NCI-H2196 (cell line): ENCODE measurements at regions not wholly inside any gene's neighbourhood (a gene's known extent, or its start where the extent isn't known, plus 50 kb on each side); places are given as distances from the start of the nearest gene placed in this dataset.
"Not testable (repeated sequence)": the region's sequence is repeated elsewhere in the genome, so short reads cannot be mapped to it uniquely, and the experiment has no call there.

Source experiments
- DNase-seq: peaks from one replicate; lab custom pipeline; 2025; ENCODE audit not compliant: unreplicated experiment; lab: John Stamatoyannopoulos, UW

DNA sequence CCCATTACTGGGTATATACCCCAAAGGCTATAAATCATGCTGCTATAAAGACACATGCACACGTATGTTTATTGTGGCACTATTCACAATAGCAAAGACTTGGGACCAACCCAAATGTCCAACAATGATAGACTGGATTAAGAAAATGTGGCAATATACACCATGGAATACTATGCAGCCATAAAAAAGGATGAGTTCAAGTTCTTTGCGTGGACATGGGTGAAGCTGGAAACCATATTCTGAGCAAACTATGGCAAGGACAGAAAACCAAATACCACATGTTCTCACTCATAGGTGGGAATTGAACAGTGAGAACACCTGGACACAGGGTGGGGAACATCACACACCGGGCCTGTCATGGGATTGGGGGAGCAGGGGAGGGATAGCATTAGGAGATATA is 54.4 kb upstream of the MUCL1 start:
- not testable (repeated sequence) for DNase-seq

DNA sequence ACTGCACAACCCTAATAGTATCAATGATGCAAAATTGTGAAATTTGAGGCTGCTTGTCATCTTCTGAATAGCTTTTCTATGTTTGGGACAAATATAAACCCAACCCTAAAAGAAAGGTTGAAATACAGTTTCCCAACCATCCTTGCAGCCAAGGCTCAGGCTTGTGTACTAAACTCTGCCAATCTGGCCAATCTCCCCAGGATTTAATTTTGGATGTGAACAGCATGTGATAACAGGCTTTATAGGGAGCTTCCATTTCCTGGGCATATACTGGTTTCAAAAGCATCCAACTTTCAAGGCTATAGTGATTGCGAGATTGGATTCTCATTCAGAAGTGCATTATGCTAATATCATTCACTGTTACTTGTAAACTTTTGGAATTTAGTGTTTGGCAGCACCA is 55.7 kb upstream of the MUCL1 start:
- DNase-seq, result no peak

DNA sequence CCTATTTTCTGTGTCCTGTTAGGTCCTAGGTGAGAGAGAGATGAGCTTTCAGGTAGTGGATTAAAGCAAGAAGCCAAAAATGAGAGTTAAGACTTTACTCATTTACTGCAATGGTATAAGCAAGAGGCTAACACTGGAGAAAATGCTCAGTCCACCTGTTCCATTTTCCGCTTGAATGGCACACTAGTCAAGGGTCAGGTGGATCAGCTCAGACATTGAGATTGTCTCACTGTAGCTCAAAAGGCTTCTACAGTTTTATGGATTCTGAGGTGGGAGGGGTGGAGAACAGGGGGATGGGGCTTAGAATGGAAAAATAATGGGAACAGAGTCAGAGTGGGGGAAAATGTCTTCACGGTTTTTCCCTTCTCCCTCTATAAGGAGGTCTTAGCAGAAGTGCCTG is 57.3 kb upstream of the MUCL1 start:
- DNase-seq, result no peak

DNA sequence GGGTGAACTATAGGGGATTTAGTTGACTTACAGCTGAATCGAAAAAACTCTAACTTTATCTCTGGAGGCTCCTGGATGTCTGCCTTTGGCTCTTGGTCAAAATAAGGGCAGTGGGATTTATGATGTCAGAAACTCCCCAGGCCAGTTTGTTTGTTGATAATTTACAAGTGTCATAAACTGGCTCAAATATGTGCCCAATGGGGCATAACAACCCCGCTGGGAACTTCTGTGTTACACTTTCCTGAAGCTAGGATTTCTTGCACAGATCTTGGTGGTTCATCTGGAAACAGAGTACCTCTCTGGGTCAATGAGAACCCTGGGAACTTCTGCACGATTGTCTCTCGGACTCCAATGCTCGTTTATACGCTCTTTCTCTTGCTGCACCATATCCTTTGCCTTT is 58.7 kb upstream of the MUCL1 start:
- no peak for DNase-seq

DNA sequence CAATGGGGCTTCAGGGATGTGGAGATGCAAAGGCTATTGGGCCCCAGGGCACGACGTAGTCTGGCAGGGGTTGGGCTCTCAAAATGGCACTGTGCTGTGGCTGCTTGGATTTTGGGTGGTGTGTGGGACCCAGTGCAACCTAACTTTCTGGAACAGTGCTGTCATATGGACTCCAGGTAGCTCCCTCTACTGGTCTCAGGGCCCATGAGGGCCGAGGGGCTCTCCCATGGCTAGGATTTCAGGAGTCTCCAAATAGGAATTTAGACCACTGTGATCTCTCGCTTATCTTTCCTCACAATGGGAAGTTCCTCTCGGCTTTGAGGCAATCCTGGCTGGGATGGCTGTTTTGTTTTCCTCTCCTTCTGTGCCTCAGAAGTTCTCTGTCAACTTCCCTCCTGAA is 68.2 kb upstream of the MUCL1 start:
- no peak for DNase-seq

DNA sequence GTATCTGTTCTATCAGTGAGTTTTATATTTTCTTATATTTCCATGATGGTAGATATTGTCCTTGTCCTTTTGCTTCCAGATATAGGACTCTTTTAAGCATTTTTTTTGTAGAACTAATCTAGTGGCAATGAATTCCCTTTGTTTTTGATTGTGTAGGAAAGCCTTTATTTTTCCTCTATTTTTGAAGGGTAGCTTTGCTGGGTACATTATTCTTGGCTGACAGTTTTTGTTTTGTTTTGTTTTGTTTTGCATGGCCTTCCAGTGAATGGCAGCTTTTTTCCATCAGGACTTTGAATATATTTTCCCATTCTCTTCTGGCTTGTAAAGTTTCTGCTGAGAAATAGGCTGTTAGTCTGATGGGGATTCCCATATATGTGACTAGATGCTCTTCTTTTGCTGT is 70.2 kb upstream of the MUCL1 start:
- DNase-seq, result no peak

DNA sequence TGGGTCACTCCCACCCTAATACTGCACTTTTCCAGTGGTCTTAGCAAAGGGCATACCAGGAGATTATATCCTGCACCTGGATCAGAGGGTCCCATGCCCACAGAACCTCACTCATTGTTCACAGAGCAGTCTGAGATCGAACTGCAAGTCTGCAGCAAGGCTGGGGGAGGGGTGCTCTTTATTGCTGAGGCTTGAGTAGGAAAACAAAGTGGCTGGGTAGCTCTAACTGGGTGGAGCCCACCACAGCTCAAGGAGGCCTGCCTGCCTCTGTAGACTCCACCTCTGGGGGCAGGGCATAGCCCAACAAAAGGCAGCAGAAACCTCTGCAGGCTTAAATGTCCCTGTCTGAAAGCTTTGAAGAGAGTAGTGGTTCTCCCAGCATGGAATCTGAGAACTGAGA is 77.3 kb upstream of the MUCL1 start:
- not testable (repeated sequence) for DNase-seq

DNA sequence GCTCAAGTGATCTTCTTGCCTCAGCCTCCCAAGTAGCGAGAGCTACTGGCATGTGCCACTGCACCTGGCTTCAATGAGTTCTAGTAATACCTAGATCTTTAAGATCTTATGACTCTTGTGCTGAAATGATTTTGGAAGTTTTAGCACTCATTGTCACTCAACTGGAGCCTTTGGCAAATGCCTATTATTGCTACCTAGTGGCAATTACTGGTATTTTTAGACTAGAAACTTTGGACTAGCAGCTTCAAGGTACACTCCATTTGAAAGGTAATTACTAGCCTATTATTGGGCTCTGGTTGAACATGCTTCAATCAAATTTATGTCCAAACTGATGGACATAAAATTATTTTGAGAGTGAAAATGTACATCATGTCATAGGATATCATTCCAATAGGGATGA is 80.7 kb upstream of the MUCL1 start:
- no peak for DNase-seq

DNA sequence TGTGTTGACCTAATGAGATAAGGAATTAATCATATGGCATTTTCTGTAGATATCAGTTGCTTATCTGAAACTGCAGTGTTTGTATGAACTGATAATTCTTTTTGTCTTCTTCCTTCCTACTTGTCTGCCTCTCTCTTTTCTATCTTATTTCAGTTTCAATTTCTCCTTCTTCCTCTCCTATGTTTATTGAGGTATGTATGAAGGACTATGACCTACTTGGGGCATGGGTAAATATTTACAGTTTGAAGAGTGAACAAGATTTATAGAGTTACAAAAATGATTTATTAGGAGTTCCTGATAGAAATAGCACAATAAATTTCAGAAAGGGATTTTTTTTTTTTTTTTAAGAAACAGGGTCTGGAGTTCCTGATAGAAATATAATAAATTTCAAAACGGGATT is 88.7 kb upstream of the MUCL1 start:
- no peak for DNase-seq

DNA sequence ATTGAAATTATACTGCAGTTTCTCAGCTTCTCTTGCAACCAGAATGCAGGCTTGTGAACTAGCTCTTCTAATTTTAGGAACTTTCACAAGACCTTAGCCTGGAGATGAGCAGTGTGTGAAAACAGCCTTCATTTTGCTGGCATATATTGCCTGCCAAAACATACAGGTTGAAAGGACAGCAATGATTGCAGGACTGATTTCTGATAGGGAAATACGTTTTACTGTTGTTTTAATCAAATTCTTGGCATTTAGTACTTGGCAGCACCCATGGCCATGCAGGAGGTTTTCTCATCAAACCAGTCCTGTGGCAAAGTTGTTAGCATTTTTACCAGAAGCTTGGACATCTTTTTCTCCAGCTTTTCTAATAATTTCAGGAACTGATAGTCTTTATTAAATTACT is 91.9 kb upstream of the MUCL1 start:
- no peak for DNase-seq

DNA sequence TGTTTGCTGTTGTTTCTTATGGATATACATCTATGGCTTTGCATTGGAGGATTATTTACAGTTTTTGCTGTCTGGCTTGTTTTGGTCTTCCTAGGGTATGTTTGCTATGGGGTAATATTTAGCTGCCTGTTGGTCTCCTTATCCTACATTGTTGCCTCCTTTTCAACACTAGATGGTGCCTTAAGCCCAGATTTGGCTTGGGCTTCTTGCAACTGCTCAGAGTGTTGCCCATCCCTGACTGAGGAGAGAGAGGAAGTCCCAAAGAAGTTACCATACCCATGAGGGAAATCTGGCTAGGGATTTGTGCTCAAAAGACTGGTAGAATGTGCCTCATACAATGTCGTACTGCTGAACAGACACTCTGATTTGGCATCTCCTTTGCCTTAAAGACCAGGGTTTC is 94.6 kb upstream of the MUCL1 start:
- peak; percentile 9 for DNase-seq

DNA sequence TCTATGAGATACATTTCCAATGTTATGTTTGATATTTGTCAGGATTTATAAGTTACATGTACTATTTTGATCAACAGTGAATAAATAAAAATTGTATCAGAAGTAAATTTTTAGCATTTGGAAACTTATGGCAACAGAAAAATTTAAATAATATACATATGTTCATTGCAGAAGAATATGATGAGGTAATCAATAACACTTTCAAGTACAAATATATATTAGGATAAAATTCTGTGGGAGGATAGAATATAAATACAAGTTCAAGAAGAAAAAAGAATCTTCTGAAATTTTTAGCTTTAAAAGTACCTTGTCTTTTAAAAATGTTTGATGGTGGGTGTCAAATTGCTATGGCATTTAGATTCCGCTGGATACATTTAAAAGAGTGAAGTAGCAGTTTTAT is 102.8 kb upstream of the MUCL1 start:
- DNase-seq, result no peak

DNA sequence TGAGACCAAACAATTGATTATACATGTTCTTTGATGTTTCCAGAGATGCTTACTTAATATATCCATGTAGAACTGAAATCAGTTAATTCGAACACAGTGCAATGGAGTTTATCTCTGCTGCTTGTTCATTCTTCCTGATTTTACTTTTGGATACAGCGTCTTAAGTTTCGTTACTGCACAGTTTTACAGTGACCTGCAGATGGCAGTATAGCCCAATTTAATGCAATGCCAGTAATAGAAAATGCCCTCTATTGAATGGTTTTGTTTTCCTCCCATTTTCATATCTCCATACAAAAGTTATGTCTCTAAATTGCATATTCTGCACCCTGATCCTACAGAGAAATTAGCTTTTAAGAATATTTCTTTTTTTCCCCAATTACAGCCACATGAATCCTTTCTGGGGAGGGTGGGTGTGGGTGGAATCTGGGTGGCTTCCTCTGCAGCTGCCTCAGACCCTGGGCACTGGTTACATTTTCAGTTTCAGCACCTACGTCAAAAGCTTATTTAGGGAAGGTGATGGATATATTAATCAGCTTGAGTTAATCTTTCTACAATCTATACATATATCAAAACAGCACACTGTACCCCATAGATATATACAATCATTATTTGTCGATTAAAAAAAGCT is 101.1 kb upstream of the DCD start:
- peak; percentile 54 for DNase-seq

DNA sequence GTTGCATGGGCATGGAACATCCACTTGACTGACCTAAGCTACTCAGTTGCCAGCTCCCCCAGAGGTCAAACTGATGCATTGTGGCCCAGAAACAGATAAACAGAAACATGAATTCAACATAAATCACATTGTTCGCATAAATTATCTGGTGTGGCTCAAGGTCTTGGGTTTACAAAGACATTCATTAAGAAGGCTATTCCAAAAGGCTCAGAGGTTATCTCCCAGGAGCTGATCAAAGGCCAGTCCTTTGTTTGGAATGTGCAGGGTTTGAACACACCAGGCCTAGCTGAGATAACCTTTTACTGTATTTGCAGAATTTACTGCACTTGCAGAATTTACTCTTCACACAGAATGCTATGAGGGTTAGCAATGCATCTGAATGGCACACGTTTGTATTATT is 96.4 kb upstream of the DCD start:
- DNase-seq, result no peak

DNA sequence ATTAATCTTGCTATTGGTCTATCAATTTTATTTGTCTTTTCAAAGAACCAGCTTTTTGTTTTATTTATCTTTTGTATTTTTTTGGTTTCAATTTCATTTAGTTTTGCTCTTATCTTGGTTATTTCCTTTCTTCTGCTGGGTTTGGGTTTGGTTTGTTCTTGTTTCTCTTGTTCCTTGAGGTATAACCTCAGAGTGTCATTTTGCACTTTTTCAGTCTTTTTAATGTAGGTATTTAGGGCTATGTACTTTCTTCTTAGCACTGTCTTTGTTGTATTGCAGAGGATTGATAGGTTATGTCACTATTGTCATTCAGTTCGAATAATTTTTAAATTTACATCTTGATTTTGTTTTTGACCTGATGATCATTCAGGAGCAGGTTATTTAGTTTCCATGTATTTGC is 92.7 kb upstream of the DCD start:
- DNase-seq, result no peak

DNA sequence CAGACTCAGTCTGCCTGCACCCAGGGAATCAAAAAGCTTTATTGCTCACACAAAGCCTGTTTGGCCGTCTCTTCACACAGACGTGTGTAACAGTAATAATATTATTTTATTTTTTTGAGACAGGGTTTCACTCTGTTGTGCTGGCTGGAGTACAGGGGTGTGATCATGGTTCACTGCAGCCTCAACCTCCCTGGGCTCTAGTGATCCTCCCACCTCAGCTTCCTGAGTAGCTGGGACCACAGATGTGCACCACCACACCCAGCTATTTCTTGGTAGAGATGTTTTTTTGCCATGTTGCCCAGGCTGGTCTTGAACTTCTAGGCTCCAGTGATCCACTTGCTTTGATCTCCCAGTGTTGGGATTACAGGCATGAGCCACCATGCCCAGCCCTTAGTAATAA is 88.4 kb upstream of the DCD start:
- DNase-seq, result no peak

DNA sequence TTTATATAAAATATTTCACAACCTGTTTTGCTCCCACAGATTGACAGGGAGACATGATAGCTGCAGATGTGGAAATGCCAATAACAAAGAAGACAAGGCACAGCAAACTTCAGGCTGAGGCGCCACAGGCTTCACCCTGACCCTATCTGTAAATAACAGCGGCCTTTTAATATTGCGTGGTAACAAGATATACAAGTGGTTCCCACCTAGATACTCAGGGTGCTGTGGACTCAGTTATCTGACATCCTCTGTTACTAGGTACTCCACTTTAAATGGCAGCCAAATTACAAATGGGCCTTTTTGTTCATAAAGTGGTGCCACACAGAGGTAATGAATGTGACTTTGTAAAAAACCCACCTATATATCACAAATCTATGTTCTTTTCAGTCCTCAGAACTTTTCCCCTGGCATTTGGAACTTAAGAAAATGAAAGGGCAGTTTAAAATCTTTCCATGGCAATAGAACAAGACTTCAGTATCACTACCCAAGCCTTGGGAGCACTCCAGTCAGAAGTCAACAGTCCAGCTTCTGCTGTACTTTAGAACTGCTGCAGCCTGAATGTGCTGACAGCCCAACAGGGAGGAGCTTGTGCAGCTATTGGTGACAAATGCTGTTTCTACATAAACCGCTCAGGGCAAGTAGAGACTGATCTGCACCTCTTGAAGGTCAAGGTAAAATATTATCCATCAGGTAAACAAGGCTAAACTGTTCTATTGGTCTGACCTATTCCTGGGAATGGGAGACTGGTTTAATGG is 86.2 kb upstream of the DCD start:
- DNase-seq, result no peak

DNA sequence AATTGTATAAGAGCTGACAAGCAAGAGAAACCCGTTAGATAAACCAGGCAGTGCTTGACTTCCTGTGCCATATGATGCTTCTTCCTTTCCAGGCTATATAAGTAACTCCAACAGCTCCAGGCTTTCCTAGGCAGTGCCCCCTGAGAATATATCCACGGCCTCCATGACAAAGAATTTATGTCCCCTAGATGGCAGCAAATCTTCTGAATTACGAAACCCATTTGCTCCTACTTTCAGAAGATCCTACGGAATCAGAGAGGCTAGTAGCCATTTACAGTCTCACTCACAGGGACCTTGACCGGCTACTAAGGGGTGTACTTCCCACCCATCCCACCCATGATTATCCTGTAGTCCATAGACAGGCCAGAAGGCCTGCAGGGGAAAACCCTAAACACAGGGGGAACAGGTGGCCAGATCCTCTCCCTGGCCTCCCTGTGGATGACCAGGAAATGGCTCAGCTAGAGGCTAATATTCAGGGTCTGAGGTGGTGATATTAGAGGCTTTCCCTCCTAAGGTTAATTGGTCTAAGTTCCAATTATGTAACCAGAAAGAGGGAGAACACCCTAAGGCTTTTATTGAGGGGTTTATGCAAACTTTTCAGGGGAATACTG is 77.2 kb upstream of the DCD start:
- no peak for DNase-seq

DNA sequence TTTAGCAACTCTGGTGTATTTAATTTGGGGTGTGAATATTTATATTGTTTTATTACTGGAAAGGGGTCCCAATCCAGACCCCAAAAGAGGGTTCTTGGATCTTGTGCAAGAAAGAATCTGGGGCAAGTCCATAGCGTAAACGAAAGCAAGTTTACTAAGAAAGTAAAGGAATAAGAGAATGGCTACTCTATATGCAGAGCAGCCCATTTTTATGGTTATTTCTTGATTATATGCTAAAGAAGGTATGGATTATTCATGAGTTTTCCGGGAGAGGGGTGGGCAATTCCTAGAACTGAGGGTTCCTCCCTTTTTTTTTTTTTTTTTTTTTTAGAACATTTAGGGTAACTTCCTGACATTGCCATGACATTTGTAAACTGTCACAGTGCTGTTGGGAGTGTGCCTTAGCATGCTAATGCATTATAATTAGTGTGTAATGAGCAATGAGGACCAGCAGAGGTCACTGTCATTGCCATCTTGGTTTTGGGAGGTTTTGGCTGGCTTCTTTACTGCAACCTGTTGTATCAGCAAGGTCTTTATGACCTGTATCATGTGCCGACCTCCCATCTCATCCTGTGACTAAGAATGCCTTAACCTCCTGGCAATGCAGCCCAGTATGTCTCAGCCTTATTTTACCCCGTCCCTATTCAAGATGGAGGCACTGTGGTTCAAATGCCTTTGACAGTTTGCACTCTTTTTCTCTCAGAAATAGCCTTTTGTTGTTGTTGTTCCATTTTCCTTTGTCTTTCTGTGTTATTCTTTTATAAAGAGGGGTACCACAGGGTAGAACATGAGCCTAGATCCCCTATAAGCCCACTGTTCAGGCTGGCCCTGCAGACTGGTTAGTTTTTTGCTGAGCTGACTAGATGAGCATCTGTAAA is 75.5 kb upstream of the DCD start:
- peak; percentile 31 for DNase-seq

DNA sequence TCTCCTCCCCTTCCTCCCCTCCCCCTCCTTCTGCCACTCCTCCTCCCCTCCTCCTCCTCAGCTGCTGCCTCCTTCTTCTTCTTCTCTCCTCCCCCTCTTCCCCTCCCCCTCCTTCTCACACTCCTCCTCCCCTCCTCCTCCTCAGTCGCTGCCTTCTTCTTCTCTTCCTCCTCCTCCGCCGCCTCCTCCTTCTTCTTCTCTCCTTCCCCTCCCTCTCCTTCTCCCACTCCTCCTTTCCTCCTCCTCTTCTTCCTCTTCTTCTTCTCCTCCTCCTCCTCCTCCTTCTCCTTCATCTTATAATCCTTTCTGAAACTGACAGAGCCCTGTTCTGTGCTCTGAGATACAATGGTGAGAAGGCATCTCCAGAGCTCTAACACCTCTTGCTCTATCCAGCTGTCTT is 73.1 kb upstream of the DCD start:
- DNase-seq, result no peak

DNA sequence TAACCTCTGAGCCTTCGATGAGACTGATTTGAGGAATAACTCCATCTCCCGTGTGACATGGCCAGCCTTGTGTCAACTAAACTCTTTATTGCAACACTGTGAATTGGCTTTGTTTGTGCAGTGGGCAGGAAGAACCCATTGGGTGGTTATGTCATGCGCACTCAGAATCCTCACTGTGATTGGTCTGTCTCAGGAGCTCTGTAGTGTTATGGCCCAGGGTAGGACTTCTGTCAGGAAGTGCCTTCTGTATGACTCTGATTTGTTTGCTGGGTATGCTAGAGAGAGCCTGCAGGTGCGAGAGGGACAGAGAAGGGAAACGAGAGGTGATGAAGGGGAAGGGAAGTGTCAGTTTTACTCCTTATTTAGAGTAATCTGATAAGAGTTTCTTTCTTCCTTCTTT is 71.5 kb upstream of the DCD start:
- DNase-seq, result no peak

DNA sequence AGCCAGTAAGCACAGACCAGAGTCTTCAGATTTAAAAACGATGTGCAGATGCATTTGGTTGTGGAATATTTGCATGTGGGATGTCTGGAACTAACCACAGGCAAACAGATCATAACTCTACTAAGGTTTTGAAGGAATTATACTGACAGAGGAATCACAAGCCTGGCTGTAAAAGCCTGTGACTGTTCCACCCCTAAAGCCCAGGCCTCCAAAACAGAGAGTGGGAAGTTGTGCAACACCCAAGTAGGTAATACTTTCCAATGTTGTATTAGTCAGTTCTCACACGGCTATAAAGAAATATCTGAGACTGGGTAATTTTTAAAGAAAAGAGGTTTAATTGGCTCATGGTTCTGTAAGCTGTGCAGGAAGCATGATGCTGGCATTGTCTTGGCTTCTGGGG is 68.1 kb upstream of the DCD start:
- DNase-seq, result no peak
